HepG2 (cell line): ENCODE measurements at regions not wholly inside any gene's neighbourhood (a gene's known extent, or its start where the extent isn't known, plus 50 kb on each side); places are given as distances from the start of the nearest gene placed in this dataset.

Experiments
- ATAC-seq: fragments of 200-7000 bp; cut with Tn5 transposase; 3 replicates; pipeline ENCODE4 v1.9.1; 2020; ENCODE audit warnings: mild to moderate bottlenecking, moderate library complexity
- BruUV-seq: library from RNA; stranded (reverse); fragments of 400-500 nt; replicated peaks from 2 replicates; lab custom pipeline; 2021; lab: Mats Ljungman, UMichigan
- CTCF ChIA-PET: fragments of 300-600 bp; formaldehyde crosslinking; extraction: SDS; loops from one replicate; lab custom pipeline; 2021; ENCODE audit warnings: low total read pairs, inconsistent platforms, low intra/inter-chr PET ratio; lab: Yijun Ruan, JAX
- POLR2A ChIA-PET: fragments of 350-600 bp; sonication (Branson Sonifier 250); formaldehyde crosslinking; loops from one replicate; lab custom pipeline; 2020; ENCODE audit warnings: antibody characterized with exemption, inconsistent platforms; lab: Yijun Ruan, JAX
- DNase-seq: peaks from one replicate; pipeline ENCODE4 v3.0.0-alpha.2; 2015; ENCODE audit warnings: low spot score
- FAIRE-seq: peaks from 3 replicates; lab custom pipeline; 2011; peaks lifted over from hg19 to GRCh38; lab: Jason Lieb, UNC
- H2AFZ ChIP-seq: one replicate; pipeline ENCODE4 v1.6.1; 2011; ENCODE audit warnings: low read length, inconsistent platforms
- H3K27ac ChIP-seq: fragments of 300-600 bp; 3 replicates; pipeline ENCODE4 v1.8.0; 2011; ENCODE audit warnings: mixed run types, mild to moderate bottlenecking, mixed read lengths, low read length, inconsistent platforms; ENCODE audit not compliant: insufficient read depth; ENCODE audit errors: extremely low read length
- H3K27me3 ChIP-seq, 2 experiments: fragments of 200-600 bp in 1 of 2; 2 replicates in 1 of 2; 3 replicates in 1 of 2; pipeline versions ENCODE4 v1.6.0 to v1.8.0; 2011; ENCODE audit warnings: low read length in 2 of 2, mild to moderate bottlenecking in 2 of 2, moderate library complexity in 2 of 2, inconsistent platforms in 1 of 2; ENCODE audit not compliant: insufficient read depth in 2 of 2, control insufficient read depth in 1 of 2
- H3K36me3 ChIP-seq, 2 experiments: fragments of 200-600 bp in 1 of 2; replicated peaks in 1 of 2; 2 replicates in 1 of 2; 3 replicates in 1 of 2; pipeline versions ENCODE4 v1.5.1 to v1.8.0; 2011; ENCODE audit warnings: low read length in 2 of 2, inconsistent platforms in 1 of 2; ENCODE audit not compliant: insufficient read depth in 2 of 2, control insufficient read depth in 1 of 2
- H3K4me1 ChIP-seq: 2 replicates; pipeline ENCODE4 v1.5.1; 2012; ENCODE audit warnings: low read length, inconsistent platforms; ENCODE audit not compliant: insufficient read depth
- H3K4me2 ChIP-seq: 2 replicates; pipeline ENCODE4 v1.6.0; 2011; ENCODE audit warnings: low read depth, low read length, inconsistent platforms
- H3K4me3 ChIP-seq, 3 experiments: fragments of 200-600 bp in 1 of 3; sonication (generic), shearing (Covaris generic) in 1 of 3; replicated peaks in 1 of 3; 2 replicates each; pipeline ENCODE4 v1.5.1; 2011 to 2016; ENCODE audit warnings: low read length in 3 of 3, inconsistent platforms in 2 of 3, low read depth in 2 of 3, mild to moderate bottlenecking in 2 of 3, control low read depth in 1 of 3, mixed read lengths in 1 of 3; ENCODE audit not compliant: insufficient read depth in 1 of 3
- H3K79me2 ChIP-seq: one replicate; pipeline ENCODE4 v1.6.1; 2011; ENCODE audit warnings: low read length, inconsistent platforms; ENCODE audit not compliant: insufficient read depth
- H3K9ac ChIP-seq: 2 replicates; pipeline ENCODE4 v1.6.0; 2011; ENCODE audit warnings: mild to moderate bottlenecking, low read depth, low read length, inconsistent platforms; ENCODE audit not compliant: insufficient read depth
- H3K9me3 ChIP-seq: 2 replicates; pipeline ENCODE4 v1.5.1; 2012; ENCODE audit warnings: mild to moderate bottlenecking, low read length
- H4K20me1 ChIP-seq: 2 replicates; pipeline ENCODE4 v1.6.0; 2011; ENCODE audit warnings: inconsistent platforms, mild to moderate bottlenecking, low read length, moderate library complexity; ENCODE audit not compliant: insufficient read depth
- AHR ChIP-seq: IDR thresholded peaks from 2 replicates; pipeline ENCODE4 v1.6.1; 2018; ENCODE audit warnings: missing genetic modification reagents, missing compliant biosample characterization
- ATF7 ChIP-seq, 2 experiments: fragments of 450-650 bp in 1 of 2; sonication (generic) in 1 of 2; formaldehyde crosslinking in 1 of 2; IDR thresholded peaks; 2 replicates each; pipeline versions ENCODE4 v1.4.0 to v1.6.1; 2016 to 2020; ENCODE audit warnings: antibody characterized with exemption in 1 of 2, mild to moderate bottlenecking in 1 of 2, missing genetic modification reagents in 1 of 2
- GATA4 ChIP-seq: sonication (generic); IDR thresholded peaks from 2 replicates; pipeline ENCODE4 v1.6.1; 2016; ENCODE audit warnings: antibody characterized with exemption, low read depth, borderline replicate concordance
- HDAC1 ChIP-seq: sonication (generic); formaldehyde crosslinking; IDR thresholded peaks from 2 replicates; pipeline ENCODE4 v1.5.1; 2020; ENCODE audit warnings: mild to moderate bottlenecking, missing genetic modification reagents
- ISX ChIP-seq: sonication (generic); formaldehyde crosslinking; conservative IDR thresholded peaks from 2 replicates; pipeline ENCODE4 v1.5.0; 2020; ENCODE audit warnings: missing genetic modification reagents
- KLF13 ChIP-seq: sonication (generic); formaldehyde crosslinking; IDR thresholded peaks from 2 replicates; pipeline ENCODE4 v1.4.0; 2020; ENCODE audit warnings: mild to moderate bottlenecking, missing genetic modification reagents
- PATZ1 ChIP-seq: sonication (generic); formaldehyde crosslinking; IDR thresholded peaks from 2 replicates; pipeline ENCODE4 v1.4.0; 2020; ENCODE audit warnings: missing genetic modification reagents
- RAD21 ChIP-seq: fragments of 450-650 bp; formaldehyde crosslinking; IDR thresholded peaks from 2 replicates; pipeline ENCODE4 v1.5.0; 2020; ENCODE audit warnings: mild to moderate bottlenecking
- RBAK ChIP-seq: sonication (generic); formaldehyde crosslinking; IDR thresholded peaks from 2 replicates; pipeline ENCODE4 v1.5.1; 2020; ENCODE audit warnings: mild to moderate bottlenecking, missing genetic modification reagents
- SCMH1 ChIP-seq: sonication (generic); formaldehyde crosslinking; IDR thresholded peaks from 2 replicates; pipeline ENCODE4 v1.9.0; 2021; ENCODE audit warnings: missing genetic modification reagents, mild to moderate bottlenecking, borderline replicate concordance
- ZBTB3 ChIP-seq: sonication (generic); formaldehyde crosslinking; IDR thresholded peaks from 2 replicates; pipeline ENCODE4 v1.4.0; 2020; ENCODE audit warnings: low read depth, mild to moderate bottlenecking, moderate library complexity, missing genetic modification reagents, borderline replicate concordance
- ZNF333 ChIP-seq: sonication (generic); formaldehyde crosslinking; IDR thresholded peaks from 2 replicates; pipeline ENCODE4 v1.4.0; 2020; ENCODE audit warnings: mild to moderate bottlenecking, missing genetic modification reagents, borderline replicate concordance
- ZNF761 ChIP-seq: sonication (generic); formaldehyde crosslinking; conservative IDR thresholded peaks from 2 replicates; pipeline ENCODE4 v1.4.0; 2020; ENCODE audit warnings: mild to moderate bottlenecking, missing genetic modification reagents
- WGBS: methylation state at CpG from one replicate; pipeline ENCODE4 v1.1.6; 2017; ENCODE audit warnings: low lambda C conversion rate; 5-methylcytosine and 5-hydroxymethylcytosine counted together
- in situ Hi-C: cut with HindIII; loops from 2 replicates; pipeline ENCODE4 v1.10.0; 2017; ENCODE audit warnings: low pct_unique_long_range_greater_than_20kb; ENCODE audit not compliant: extremely low pct_ligation_motif_present
- intact Hi-C: fragments of 100-400 bp; cut with micrococcal nuclease; formaldehyde crosslinking; loops from one replicate; pipeline ENCODE4 v1.10.0; 2022; ENCODE audit not compliant: unreplicated experiment

- no peak for TF ChIP-seq ISX (CRISPR knock-in tag)
- TF ChIP-seq ATF7 (IDR thresholded peaks at IDR 0.05) = no peak
- no peak for TF ChIP-seq ATF7 (CRISPR knock-in tag; IDR thresholded peaks at IDR 0.05)
- no peak for TF ChIP-seq AHR (CRISPR knock-in tag)
- no peak for TF ChIP-seq ZNF761
- TF ChIP-seq SCMH1 (CRISPR knock-in tag) = no peak
- TF ChIP-seq, all 625 proteins: peak for 0
- WGBS = 62% methylated on average over 10 of the region's 10 CpGs
- Histone ChIP-seq H3K27me3 (peaks cover 1 to 7% of the 10 kb centered on the region in 2 experiments; a peak in 3 of 5 replicates), H3K9ac (no peak overlapping the region), H3K4me2 (no peak overlapping the region), H3K4me1 (no peaks in the 10 kb centered on the region), H3K9me3 (peaks cover 11% of the 10 kb centered on the region), H4K20me1 (0 out of 2 replicates have a peak, but pooled peaks cover 5% of the 10 kb centered on the region), H3K27ac (no peak overlapping the region), H3K4me3 (no peak overlapping the region), H2AFZ (no peak overlapping the region), H3K36me3 (no peaks in the 10 kb centered on the region), H3K79me2 (no peaks in the 10 kb centered on the region)
- BruUV-seq = no TSS peak
- FAIRE-seq (no peak), DNase-seq (no peak), ATAC-seq (no peak)
- ChIA-PET CTCF (no interaction called here), POLR2A (no interaction called here)
- intact Hi-C loops = no loop called here
- in situ Hi-C loops = no loop called here
These were observed 122.8 kb upstream of the THBS2 start for GRCh38 chr6:169376458-169376857.

GRCh38 chr6:169372589-169372988 lies 118.9 kb upstream of the THBS2 start:
- BruUV-seq = no TSS peak
- Histone ChIP-seq H3K36me3 (no peaks in the 10 kb centered on the region), H3K9me3 (peaks cover 11% of the 10 kb centered on the region), H3K9ac (no peak overlapping the region), H3K4me1 (no peaks in the 10 kb centered on the region), H4K20me1 (0 out of 2 replicates have a peak, but pooled peaks cover 5% of the 10 kb centered on the region), H3K27me3 (peaks cover 0 to 2% of the 10 kb centered on the region in 2 experiments; a peak in 1 of 5 replicates), H3K27ac (no peak overlapping the region), H3K79me2 (no peaks in the 10 kb centered on the region), H3K4me3 (no peak overlapping the region), H2AFZ (no peak overlapping the region), H3K4me2 (no peak overlapping the region)
- intact Hi-C loops = no loop called here
- DNase-seq = no peak
- in situ Hi-C loops = no loop called here
- no peak for ATAC-seq
- 25% methylated on average over 5 of the region's 5 CpGs for WGBS
- no peak for FAIRE-seq
- CTCF ChIA-PET = no interaction called here
- POLR2A ChIA-PET = no interaction called here
- TF ChIP-seq ZNF333 (CRISPR knock-in tag) (no peak), ZBTB3 (no peak), RAD21 (CRISPR knock-in tag) (no peak), HDAC1 (CRISPR knock-in tag) (no peak), RBAK (no peak), GATA4 (no peak), PATZ1 (CRISPR knock-in tag) (no peak), KLF13 (CRISPR knock-in tag) (no peak)
- TF ChIP-seq, all 625 proteins: peak for 0
